ENCODE measurements at regions not wholly inside any gene's neighbourhood (a gene's known extent, or its start where the extent isn't known, plus 50 kb on each side); places are given as distances from the start of the nearest gene placed in this dataset.

DNA sequence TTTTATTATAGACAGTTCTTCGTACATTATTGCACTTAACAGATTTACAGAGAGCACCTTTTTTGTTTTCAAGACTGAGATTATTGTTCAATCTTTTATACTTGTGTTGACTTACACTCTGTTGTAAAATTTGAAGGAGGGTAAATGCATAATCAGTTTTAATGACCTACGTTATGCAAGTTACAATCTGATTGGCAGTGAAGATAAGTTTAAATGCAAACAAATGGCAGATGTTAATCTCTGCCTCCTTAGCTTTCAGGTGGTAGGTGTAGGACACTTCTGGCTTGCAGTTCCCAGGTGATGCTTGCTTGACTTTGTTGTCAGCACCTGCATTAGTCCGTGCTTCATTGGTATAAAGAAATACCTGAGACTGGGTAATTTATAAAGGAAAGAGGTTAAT is 424.9 kb downstream of the FGF9 start:
- Histone ChIP-seq H3K27ac (ENCODE audit: low read length) (no peak overlapping the region), H3K4me3 (ENCODE audit: low read length) (no peak overlapping the region), H3K9me3 (ENCODE audit: control insufficient read depth, low read length) (no peaks in the 10 kb centered on the region), H3K4me1 (ENCODE audit: control insufficient read depth, insufficient read depth, low read length) (no peaks in the 10 kb centered on the region), H3K27me3 (ENCODE audit: control insufficient read depth, insufficient read depth) (no peaks in the 10 kb centered on the region)
- intact Hi-C loops (cut with DNase I): no loop called here
- DNase-seq (no peak), ATAC-seq (no peak)
- WGBS: 82% methylated on average over 3 of the region's 3 CpGs

DNA sequence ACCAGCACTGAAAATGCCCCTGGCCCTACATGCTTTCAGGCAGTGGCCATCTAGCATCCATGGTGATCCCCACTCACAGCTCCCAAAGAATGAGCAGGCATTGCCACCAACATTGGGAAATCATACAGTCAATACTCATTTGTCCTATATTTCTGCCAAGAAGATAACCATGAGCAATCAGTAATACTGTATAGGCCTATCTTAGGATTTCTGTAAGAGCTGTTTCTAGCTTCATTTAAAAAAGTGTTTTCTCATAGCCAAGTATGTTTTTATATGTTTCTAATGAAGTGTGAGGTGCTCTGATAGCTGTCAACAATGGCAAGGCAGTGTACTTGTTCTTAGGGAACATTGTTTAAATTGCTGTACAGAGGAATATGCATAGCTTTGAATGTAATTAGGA is 428.7 kb downstream of the FGF9 start:
- ATAC-seq (no peak), DNase-seq (no peak)
- Histone ChIP-seq H3K27me3 (ENCODE audit: control insufficient read depth, insufficient read depth) (no peaks in the 10 kb centered on the region), H3K9me3 (ENCODE audit: control insufficient read depth, low read length) (no peaks in the 10 kb centered on the region), H3K4me1 (ENCODE audit: control insufficient read depth, insufficient read depth, low read length) (no peaks in the 10 kb centered on the region), H3K4me3 (ENCODE audit: low read length) (no peak overlapping the region), H3K27ac (ENCODE audit: low read length) (no peak overlapping the region)
- intact Hi-C loops (cut with DNase I): no loop called here

GRCh38 chr13:22102271-22102670 is 431.4 kb downstream of the FGF9 start:
- Histone ChIP-seq H3K4me3 (ENCODE audit: low read length) (no peak overlapping the region), H3K4me1 (ENCODE audit: control insufficient read depth, insufficient read depth, low read length) (no peaks in the 10 kb centered on the region), H3K9me3 (ENCODE audit: control insufficient read depth, low read length) (no peaks in the 10 kb centered on the region), H3K27me3 (ENCODE audit: control insufficient read depth, insufficient read depth) (no peaks in the 10 kb centered on the region), H3K27ac (ENCODE audit: low read length) (no peak overlapping the region)
- intact Hi-C loops (cut with DNase I): no loop called here
- 65% methylated on average over 1 of the region's 1 CpG for WGBS
- ATAC-seq (no peak), DNase-seq (no peak)

DNA sequence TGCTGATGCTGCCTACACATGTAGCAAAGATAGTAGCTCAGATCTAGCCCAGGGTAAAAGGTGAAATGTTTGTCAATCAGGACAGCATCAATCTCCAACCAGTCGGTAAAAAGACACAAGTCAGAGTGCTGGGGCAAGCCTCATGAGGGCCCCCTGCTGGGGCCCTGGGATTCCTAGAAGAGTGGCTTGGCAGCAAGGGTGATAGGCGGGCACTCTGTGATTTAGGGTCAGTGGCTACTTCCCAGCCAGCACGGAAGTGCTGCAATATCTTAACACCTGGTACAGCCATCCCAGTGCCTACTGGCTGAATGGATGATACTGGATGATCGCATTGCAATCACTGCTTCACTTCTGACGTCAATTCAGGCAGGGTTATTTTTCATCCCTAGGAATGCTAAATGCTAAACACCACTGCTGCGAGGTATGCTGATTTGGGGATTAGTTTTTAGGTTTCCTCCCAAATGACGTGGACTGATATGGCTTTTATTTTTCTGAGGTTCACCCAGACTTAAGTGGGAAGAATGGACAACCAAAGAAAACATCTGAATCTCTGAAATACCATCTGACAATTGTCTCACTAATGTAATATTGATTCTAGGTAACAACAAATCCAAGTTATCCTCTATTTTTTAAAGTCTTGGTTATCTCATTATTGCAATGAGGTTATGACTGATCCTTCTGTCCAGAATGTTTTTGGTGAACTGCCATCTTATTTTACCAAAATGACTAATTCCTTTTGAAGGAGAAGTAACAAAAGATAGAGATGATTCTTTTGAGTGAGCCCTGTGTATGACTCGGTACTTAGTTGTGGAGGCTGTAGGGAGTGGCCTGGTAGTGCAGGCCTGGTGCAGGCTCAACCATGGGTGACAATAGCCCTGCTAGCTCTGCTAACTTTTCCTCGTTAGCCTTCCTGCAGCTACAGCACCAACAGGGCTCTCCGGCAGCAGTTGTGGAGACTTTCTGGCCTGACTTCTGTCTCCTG is 432.5 kb downstream of the FGF9 start:
- no peak overlapping the region for H3K4me3 ChIP-seq (ENCODE audit: low read length)
- no peaks in the 10 kb centered on the region for H3K27me3 ChIP-seq (ENCODE audit: control insufficient read depth, insufficient read depth)
- no peak for DNase-seq
- ATAC-seq: no peak
- WGBS: 78% methylated on average over 10 of the region's 10 CpGs
- H3K27ac ChIP-seq (ENCODE audit: low read length): no peak overlapping the region
- H3K9me3 ChIP-seq (ENCODE audit: control insufficient read depth, low read length): no peaks in the 10 kb centered on the region
- intact Hi-C loops (cut with DNase I): no loop called here
- no peaks in the 10 kb centered on the region for H3K4me1 ChIP-seq (ENCODE audit: control insufficient read depth, insufficient read depth, low read length)

DNA sequence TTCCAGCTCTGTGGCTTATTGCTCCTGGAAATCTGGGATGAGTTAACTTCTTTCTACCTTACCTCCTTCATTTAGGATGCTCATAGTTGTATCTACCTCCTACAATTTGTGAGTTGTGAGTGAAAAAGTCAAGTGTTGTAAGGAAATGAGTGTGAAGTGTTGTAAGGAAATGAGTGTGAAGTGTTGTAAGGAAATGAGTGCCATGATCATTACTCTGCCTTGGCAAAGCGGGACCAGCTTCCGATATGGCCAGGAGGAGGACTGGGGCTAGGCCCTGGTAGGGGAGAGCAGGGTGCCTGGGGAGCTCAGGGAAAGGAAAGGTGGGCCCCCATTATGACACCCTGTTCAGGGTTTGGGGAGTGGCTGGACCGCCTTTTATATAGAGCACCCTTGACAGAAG is 435.2 kb downstream of the FGF9 start:
- 92% methylated on average over 3 of the region's 3 CpGs for WGBS
- H3K4me1 ChIP-seq (ENCODE audit: control insufficient read depth, insufficient read depth, low read length): no peaks in the 10 kb centered on the region
- no peaks in the 10 kb centered on the region for H3K27me3 ChIP-seq (ENCODE audit: control insufficient read depth, insufficient read depth)
- no peaks in the 10 kb centered on the region for H3K9me3 ChIP-seq (ENCODE audit: control insufficient read depth, low read length)
- intact Hi-C loops (cut with DNase I): no loop called here
- no peak overlapping the region for H3K27ac ChIP-seq (ENCODE audit: low read length)
- ATAC-seq: no peak
- no peak for DNase-seq
- no peak overlapping the region for H3K4me3 ChIP-seq (ENCODE audit: low read length)

DNA sequence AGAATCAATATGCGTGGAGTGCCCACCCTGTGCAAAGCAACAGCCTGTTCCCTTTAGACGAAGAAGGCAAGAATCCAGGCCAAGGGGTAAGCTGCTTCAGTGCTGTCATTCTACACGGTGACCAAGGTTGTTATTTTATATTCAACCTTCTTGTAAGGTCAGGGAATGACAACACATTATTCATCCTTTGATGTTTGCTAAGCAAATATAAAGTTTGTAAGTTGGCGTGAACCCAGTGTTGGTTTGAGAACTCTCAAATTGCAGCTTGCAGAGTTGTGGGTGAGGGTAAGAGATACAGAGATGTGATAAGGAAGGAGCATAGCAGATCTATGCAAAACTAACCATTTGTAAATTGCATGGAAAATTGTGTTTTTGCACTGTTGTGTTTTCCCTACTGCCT is 436.7 kb downstream of the FGF9 start:
- no peaks in the 10 kb centered on the region for H3K9me3 ChIP-seq (ENCODE audit: control insufficient read depth, low read length)
- no peaks in the 10 kb centered on the region for H3K4me1 ChIP-seq (ENCODE audit: control insufficient read depth, insufficient read depth, low read length)
- H3K4me3 ChIP-seq (ENCODE audit: low read length): no peak overlapping the region
- intact Hi-C loops (cut with DNase I): no loop called here
- no peaks in the 10 kb centered on the region for H3K27me3 ChIP-seq (ENCODE audit: control insufficient read depth, insufficient read depth)
- H3K27ac ChIP-seq (ENCODE audit: low read length): no peak overlapping the region
- ATAC-seq (no peak), DNase-seq (no peak)
- 75% methylated on average over 4 of the region's 4 CpGs for WGBS

- Histone ChIP-seq H3K4me3 (ENCODE audit: low read length) (no peak overlapping the region), H3K27ac (ENCODE audit: low read length) (no peak overlapping the region), H3K9me3 (ENCODE audit: control insufficient read depth, low read length) (no peaks in the 10 kb centered on the region), H3K4me1 (ENCODE audit: control insufficient read depth, insufficient read depth, low read length) (no peaks in the 10 kb centered on the region), H3K27me3 (ENCODE audit: control insufficient read depth, insufficient read depth) (no peaks in the 10 kb centered on the region)
- 45% methylated on average over 3 of the region's 3 CpGs for WGBS
- intact Hi-C loops (cut with DNase I): no loop called here
- DNase-seq (no peak), ATAC-seq (peak in 1 of 2 donors; percentile 40)
Observed at GRCh38 chr13:22108283-22108942, 437.5 kb downstream of the FGF9 start.

- no peak overlapping the region for H3K4me3 ChIP-seq (ENCODE audit: low read length)
- no peaks in the 10 kb centered on the region for H3K27me3 ChIP-seq (ENCODE audit: control insufficient read depth, insufficient read depth)
- intact Hi-C loops (cut with DNase I): no loop called here
- H3K9me3 ChIP-seq (ENCODE audit: control insufficient read depth, low read length): no peaks in the 10 kb centered on the region
- no peak overlapping the region for H3K27ac ChIP-seq (ENCODE audit: low read length)
- DNase-seq (no peak), ATAC-seq (no peak)
- no peaks in the 10 kb centered on the region for H3K4me1 ChIP-seq (ENCODE audit: control insufficient read depth, insufficient read depth, low read length)
- 73% methylated on average over 4 of the region's 4 CpGs for WGBS
Observed at GRCh38 chr13:22108979-22109378, 438.1 kb downstream of the FGF9 start.

- H3K9me3 ChIP-seq (ENCODE audit: control insufficient read depth, low read length): no peaks in the 10 kb centered on the region
- intact Hi-C loops (cut with DNase I): no loop called here
- no peaks in the 10 kb centered on the region for H3K27me3 ChIP-seq (ENCODE audit: control insufficient read depth, insufficient read depth)
- ATAC-seq (peak; percentile 75 to 79), DNase-seq (peak; percentile 47 to 67 (median 59))
- no peaks in the 10 kb centered on the region for H3K4me1 ChIP-seq (ENCODE audit: control insufficient read depth, insufficient read depth, low read length)
- 68% methylated on average over 6 of the region's 6 CpGs for WGBS
- no peak overlapping the region for H3K27ac ChIP-seq (ENCODE audit: low read length)
- H3K4me3 ChIP-seq (ENCODE audit: low read length): no peak overlapping the region
Observed at GRCh38 chr13:22110368-22110767, 439.5 kb downstream of the FGF9 start.

GRCh38 chr13:22111152-22111783 is 440.4 kb downstream of the FGF9 start:
- no peak overlapping the region for H3K4me3 ChIP-seq (ENCODE audit: low read length)
- 73% methylated on average over 8 of the region's 8 CpGs for WGBS
- H3K27me3 ChIP-seq (ENCODE audit: control insufficient read depth, insufficient read depth): no peaks in the 10 kb centered on the region
- H3K27ac ChIP-seq (ENCODE audit: low read length): no peak overlapping the region
- intact Hi-C loops (cut with DNase I): no loop called here
- ATAC-seq (no peak), DNase-seq (no peak)
- H3K4me1 ChIP-seq (ENCODE audit: control insufficient read depth, insufficient read depth, low read length): no peaks in the 10 kb centered on the region
- H3K9me3 ChIP-seq (ENCODE audit: control insufficient read depth, low read length): no peaks in the 10 kb centered on the region

GRCh38 chr13:22111961-22112360 is 441.1 kb downstream of the FGF9 start:
- H3K9me3 ChIP-seq (ENCODE audit: control insufficient read depth, low read length): no peaks in the 10 kb centered on the region
- H3K27ac ChIP-seq (ENCODE audit: low read length): no peak overlapping the region
- no peaks in the 10 kb centered on the region for H3K4me1 ChIP-seq (ENCODE audit: control insufficient read depth, insufficient read depth, low read length)
- H3K27me3 ChIP-seq (ENCODE audit: control insufficient read depth, insufficient read depth): no peaks in the 10 kb centered on the region
- ATAC-seq (no peak), DNase-seq (no peak)
- intact Hi-C loops (cut with DNase I): no loop called here
- 68% methylated on average over 11 of the region's 11 CpGs for WGBS
- H3K4me3 ChIP-seq (ENCODE audit: low read length): no peak overlapping the region

Data from right cardiac atrium (tissue), 5 donors.